ENCODE measurements at regions not wholly inside any gene's neighbourhood (a gene's known extent, or its start where the extent isn't known, plus 50 kb on each side); places are given as distances from the start of the nearest gene placed in this dataset.

- no peak for DNase-seq (ENCODE audit: extremely low read depth, low read depth)
- no peak for TF ChIP-seq CTCF (IDR thresholded peaks at IDR 0.05; ENCODE audit: low read depth, low read length)
Measured at GRCh38 chr12:124618291-124618902, 51.0 kb upstream of the NCOR2 start.

- DNase-seq (ENCODE audit: extremely low read depth, low read depth), result no peak
- no peak for TF ChIP-seq CTCF (IDR thresholded peaks at IDR 0.05; ENCODE audit: low read depth, low read length)
Measured at GRCh38 chr12:124617615-124618014, 50.2 kb upstream of the NCOR2 start.
